Keratinocyte (primary cell): ENCODE measurements at regions not wholly inside any gene's neighbourhood (a gene's known extent, or its start where the extent isn't known, plus 50 kb on each side); places are given as distances from the start of the nearest gene placed in this dataset.

ENCODE experiments used
- EZH2 ChIP-seq: IDR thresholded peaks from one replicate; pipeline ENCODE4 v1.6.1; 2012; ENCODE audit warnings: inconsistent platforms, mild to moderate bottlenecking, low read length, moderate library complexity
- TF ChIP-seq, protein P1 (sequence below), 3 experiments: IDR thresholded peaks in 1 of 3; conservative IDR thresholded peaks in 1 of 3; optimal IDR thresholded peaks in 1 of 3; 2 replicates in 2 of 3; 3 replicates in 1 of 3; pipeline versions ENCODE3 to v1.5.1; 2011; ENCODE audit warnings: low read length in 3 of 3, mild to moderate bottlenecking in 3 of 3, moderate library complexity in 2 of 3, control low read depth in 1 of 3, inconsistent platforms in 1 of 3; ENCODE audit not compliant: insufficient read depth in 2 of 3; ENCODE audit errors: extremely low read depth in 1 of 3

DNA sequence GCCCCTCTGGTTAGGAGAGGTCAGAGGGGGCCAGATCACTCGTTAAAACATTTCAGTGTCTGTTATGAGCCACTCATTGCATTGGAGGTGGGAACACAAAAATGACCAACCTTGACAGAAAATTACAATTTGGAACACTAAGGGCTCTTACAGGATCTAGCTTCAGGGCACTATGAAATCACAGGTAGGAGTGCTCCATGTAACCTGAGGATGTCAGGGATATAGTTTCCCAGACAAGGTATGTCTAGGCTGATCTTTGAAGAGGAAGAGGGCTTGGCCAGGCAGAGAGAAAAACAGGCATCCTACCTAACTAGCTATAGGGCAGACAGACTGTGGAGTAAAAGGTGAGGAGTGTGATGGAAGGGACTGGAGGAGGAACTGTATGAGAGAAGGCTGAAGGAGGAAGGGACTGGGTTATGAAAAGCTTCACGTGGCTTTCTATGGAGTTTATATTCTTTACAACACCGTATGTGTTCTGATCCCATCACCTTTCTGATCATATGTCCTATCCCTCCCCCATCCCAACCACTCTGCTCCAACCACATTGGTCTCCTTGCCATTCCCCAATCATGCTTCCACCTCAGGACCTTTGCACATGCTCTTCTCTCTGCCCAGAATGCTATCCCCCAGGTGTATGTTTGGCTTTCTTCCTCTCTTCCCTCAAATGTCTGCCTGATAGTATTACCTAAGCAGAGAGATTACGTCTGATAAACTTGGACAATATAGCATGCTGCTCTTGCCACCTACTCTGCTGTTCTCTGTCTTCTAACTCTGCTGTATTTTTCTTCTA, 88.2 kb downstream of the CCR1 start:
- TF ChIP-seq EZH2: no peak
- TF ChIP-seq, protein P1, sequence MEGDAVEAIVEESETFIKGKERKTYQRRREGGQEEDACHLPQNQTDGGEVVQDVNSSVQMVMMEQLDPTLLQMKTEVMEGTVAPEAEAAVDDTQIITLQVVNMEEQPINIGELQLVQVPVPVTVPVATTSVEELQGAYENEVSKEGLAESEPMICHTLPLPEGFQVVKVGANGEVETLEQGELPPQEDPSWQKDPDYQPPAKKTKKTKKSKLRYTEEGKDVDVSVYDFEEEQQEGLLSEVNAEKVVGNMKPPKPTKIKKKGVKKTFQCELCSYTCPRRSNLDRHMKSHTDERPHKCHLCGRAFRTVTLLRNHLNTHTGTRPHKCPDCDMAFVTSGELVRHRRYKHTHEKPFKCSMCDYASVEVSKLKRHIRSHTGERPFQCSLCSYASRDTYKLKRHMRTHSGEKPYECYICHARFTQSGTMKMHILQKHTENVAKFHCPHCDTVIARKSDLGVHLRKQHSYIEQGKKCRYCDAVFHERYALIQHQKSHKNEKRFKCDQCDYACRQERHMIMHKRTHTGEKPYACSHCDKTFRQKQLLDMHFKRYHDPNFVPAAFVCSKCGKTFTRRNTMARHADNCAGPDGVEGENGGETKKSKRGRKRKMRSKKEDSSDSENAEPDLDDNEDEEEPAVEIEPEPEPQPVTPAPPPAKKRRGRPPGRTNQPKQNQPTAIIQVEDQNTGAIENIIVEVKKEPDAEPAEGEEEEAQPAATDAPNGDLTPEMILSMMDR (optimal IDR thresholded peaks at IDR 0.05 in 1 of 3, IDR thresholded peaks at IDR 0.05 in 1 of 3, conservative IDR thresholded peaks at IDR 0.05 in 1 of 3; ENCODE audit: extremely low read depth in 1 of 3, insufficient read depth in 2 of 3, low read length in 3 of 3): no peak
